K562 (cell line): ENCODE measurements at regions not wholly inside any gene's neighbourhood (a gene's known extent, or its start where the extent isn't known, plus 50 kb on each side); places are given as distances from the start of the nearest gene placed in this dataset.

Experiments used
- ATAC-seq: fragments of 200-7000 bp; cut with Tn5 transposase; 3 replicates; pipeline ENCODE4 v1.9.1; 2020; ENCODE audit warnings: moderate library complexity
- BruUV-seq: library from RNA; stranded (reverse); fragments of 400-500 nt; replicated peaks from 2 replicates; lab custom pipeline; 2021; lab: Mats Ljungman, UMichigan
- CTCF ChIA-PET: fragments of 300-600 bp; formaldehyde crosslinking; extraction: SDS; loops from one replicate; lab custom pipeline; 2021; ENCODE audit warnings: low intra/inter-chr PET ratio; lab: Yijun Ruan, JAX
- POLR2A ChIA-PET: fragments of 300-600, 350-650 bp; sonication (Branson Sonifier 250); formaldehyde crosslinking; extraction: SDS; loops from one replicate; lab custom pipeline; 2021; ENCODE audit warnings: antibody characterized with exemption, inconsistent platforms; lab: Yijun Ruan, JAX
- DNase-seq, 4 experiments: peaks; one replicate each; pipeline versions ENCODE4 v3.0.0 to v3.0.0-alpha.2; 2011 to 2018; ENCODE audit warnings: low spot score in 3 of 4, mixed read lengths in 3 of 4; ENCODE audit errors: extremely low read depth in 1 of 4
- FAIRE-seq: peaks from 2 replicates; lab custom pipeline; 2011; peaks lifted over from hg19 to GRCh38; lab: Jason Lieb, UNC
- H2AFZ ChIP-seq: 2 replicates; pipeline ENCODE4 v1.6.0; 2011; ENCODE audit warnings: low read depth, low read length, control low read depth, inconsistent platforms
- H3K27ac ChIP-seq: fragments of 200-600 bp; 3 replicates; pipeline ENCODE4 v1.8.0; 2011; ENCODE audit warnings: low read depth, mild to moderate bottlenecking, control low read depth, inconsistent platforms, low read length, moderate library complexity, mixed read lengths; ENCODE audit errors: extremely low read depth
- H3K27me3 ChIP-seq, 2 experiments: fragments of 300-600 bp in 1 of 2; 2 replicates in 1 of 2; 3 replicates in 1 of 2; pipeline versions ENCODE4 v1.6.0 to v1.8.0; 2011; ENCODE audit warnings: inconsistent platforms in 2 of 2, low read length in 2 of 2, mild to moderate bottlenecking in 1 of 2, mixed read lengths in 1 of 2, moderate library complexity in 1 of 2; ENCODE audit not compliant: control insufficient read depth in 2 of 2, insufficient read depth in 2 of 2
- H3K36me3 ChIP-seq: fragments of 300-600 bp; 3 replicates; pipeline ENCODE4 v1.8.0; 2011; ENCODE audit warnings: mild to moderate bottlenecking, low read length, inconsistent platforms; ENCODE audit not compliant: control insufficient read depth, insufficient read depth
- H3K4me1 ChIP-seq, 2 experiments: fragments of 200-600 bp in 1 of 2; replicated peaks in 1 of 2; 2 replicates in 1 of 2; 3 replicates in 1 of 2; pipeline versions ENCODE4 v1.5.1 to v1.8.0; 2011; ENCODE audit warnings: inconsistent platforms in 2 of 2, low read length in 2 of 2, mild to moderate bottlenecking in 1 of 2, mixed read lengths in 1 of 2, moderate library complexity in 1 of 2; ENCODE audit not compliant: control insufficient read depth in 2 of 2, insufficient read depth in 2 of 2
- H3K4me2 ChIP-seq: 2 replicates; pipeline ENCODE4 v1.6.1; 2011; ENCODE audit warnings: low read length, control low read depth, inconsistent platforms, mixed read lengths; ENCODE audit not compliant: insufficient read depth
- H3K4me3 ChIP-seq: fragments of 200-600 bp; sonication (generic), shearing (Covaris generic); 2 replicates; pipeline ENCODE4 v1.5.1; 2016; ENCODE audit warnings: control low read depth, inconsistent platforms
- H3K79me2 ChIP-seq: fragments of 200-600 bp; 3 replicates; pipeline ENCODE4 v1.8.0; 2011; ENCODE audit warnings: low read length, inconsistent platforms; ENCODE audit not compliant: control insufficient read depth, insufficient read depth
- H3K9ac ChIP-seq, 2 experiments: 2 replicates each; pipeline versions ENCODE4 v1.6.0 to v1.6.1; 2011; ENCODE audit warnings: low read depth in 2 of 2, low read length in 2 of 2, control low read depth in 1 of 2, inconsistent platforms in 1 of 2, mild to moderate bottlenecking in 1 of 2, mixed read lengths in 1 of 2; ENCODE audit not compliant: insufficient read depth in 1 of 2
- H3K9me1 ChIP-seq: one replicate; pipeline ENCODE4 v1.6.0; 2011; ENCODE audit warnings: inconsistent platforms, mild to moderate bottlenecking, low read length, moderate library complexity; ENCODE audit not compliant: control insufficient read depth, insufficient read depth
- H3K9me3 ChIP-seq: replicated peaks from 2 replicates; pipeline ENCODE4 v1.5.1; 2011; ENCODE audit warnings: low read depth, low read length, inconsistent platforms; ENCODE audit not compliant: control insufficient read depth, insufficient read depth
- H4K20me1 ChIP-seq: replicated peaks from 2 replicates; pipeline ENCODE4 v1.6.1; 2011; ENCODE audit warnings: low read length, inconsistent platforms, mixed read lengths; ENCODE audit not compliant: control insufficient read depth, insufficient read depth
- ATF1 ChIP-seq, 2 experiments: fragments of 450-650 bp in 1 of 2; IDR thresholded peaks; 2 replicates each; pipeline ENCODE4 v1.6.1; 2016; ENCODE audit warnings: missing compliant biosample characterization in 1 of 2, missing genetic modification characterization in 1 of 2
- PTTG1 ChIP-seq: fragments of 450-650 bp; IDR thresholded peaks from 2 replicates; pipeline ENCODE4 v1.6.1; 2016; ENCODE audit warnings: low read depth, mild to moderate bottlenecking, missing genetic modification characterization, missing compliant biosample characterization
- SRSF1 ChIP-seq: fragments of 200-400 bp; formaldehyde crosslinking; IDR thresholded peaks from 2 replicates; pipeline ENCODE4 v1.6.1; 2017; ENCODE audit warnings: mild to moderate bottlenecking, low read depth, low read length, moderate library complexity
- TBL1XR1 ChIP-seq, 2 experiments: IDR thresholded peaks; 2 replicates each; pipeline ENCODE4 v1.6.1; 2012; ENCODE audit warnings: improper control_type of control experiment in 2 of 2, low read length in 2 of 2, mild to moderate bottlenecking in 1 of 2
- TEAD1 ChIP-seq, 2 experiments: fragments of 450-650 bp in 1 of 2; sonication (generic) in 1 of 2; formaldehyde crosslinking; IDR thresholded peaks; 2 replicates each; pipeline versions ENCODE4 v1.4.0 to v1.8.0; 2020 to 2022; ENCODE audit warnings: mild to moderate bottlenecking in 2 of 2, missing genetic modification reagents in 1 of 2
- XRCC5 ChIP-seq: fragments of 200-400 bp; formaldehyde crosslinking; IDR thresholded peaks from 2 replicates; pipeline ENCODE4 v1.6.1; 2017; ENCODE audit warnings: low read depth, mild to moderate bottlenecking, low read length
- ZNF444 ChIP-seq: fragments of 250-450 bp; sonication (Bioruptor Pico); IDR thresholded peaks from 2 replicates; pipeline ENCODE4 v1.4.0; 2020; ENCODE audit warnings: mild to moderate bottlenecking, moderate library complexity
- WGBS: fragments of 100-300 bp; shearing (Covaris generic); methylation state at CpG from one replicate; pipeline ENCODE4 v1.1.6; 2016; ENCODE audit warnings: low coverage, mixed read lengths; ENCODE audit not compliant: insufficient coverage; ENCODE audit errors: missing lambda C conversion rate; 5-methylcytosine and 5-hydroxymethylcytosine counted together
- in situ Hi-C: fragments of 300-500 bp; cut with MboI; formaldehyde crosslinking; loops from 4 replicates; pipeline ENCODE4 v1.15.0; 2018; ENCODE audit warnings: inconsistent platforms, mixed read lengths
- intact Hi-C: fragments of 100-400 bp; cut with micrococcal nuclease; formaldehyde crosslinking; loops from 2 replicates; pipeline ENCODE4 v1.14.2; 2022
- TF ChIP-seq, protein P1 (sequence below): IDR thresholded peaks from 3 replicates; pipeline ENCODE4 v1.6.1; 2011; ENCODE audit warnings: borderline replicate concordance, mild to moderate bottlenecking, moderate library complexity; ENCODE audit not compliant: insufficient read length; ENCODE audit errors: extremely low read depth
- TF ChIP-seq, protein P2 (sequence below): fragments of 250-450 bp; sonication (Bioruptor Pico); IDR thresholded peaks from 2 replicates; pipeline ENCODE4 v1.5.0; 2021

DNA sequence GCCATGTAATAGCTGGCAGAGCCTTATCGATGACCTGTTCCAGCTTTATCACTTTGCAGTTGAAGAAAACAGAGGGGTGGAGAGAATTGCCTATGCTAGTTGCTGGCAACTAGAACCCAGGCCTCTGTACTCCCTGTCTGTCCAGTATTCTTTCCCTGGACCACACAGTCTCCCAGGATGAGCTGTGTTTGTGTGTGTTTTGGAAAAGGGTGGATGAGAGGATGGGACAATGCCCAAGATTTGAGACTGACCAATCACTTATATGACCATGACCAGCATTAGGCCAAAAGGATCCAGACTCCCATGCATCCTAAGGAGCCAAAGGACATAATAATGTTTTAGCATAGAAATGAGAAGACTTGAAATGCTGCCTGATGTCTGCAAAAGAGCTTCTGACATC lies 102.6 kb downstream of the CD200R1L start:
- no peaks in the 10 kb centered on the region for H3K9me1 ChIP-seq
- DNase-seq (no peak), ATAC-seq (no peak)
- 13% methylated on average over 1 of the region's 1 CpG for WGBS
- H3K9me3 ChIP-seq, result no peaks in the 10 kb centered on the region
- no peaks in the 10 kb centered on the region for H4K20me1 ChIP-seq
- H3K79me2 ChIP-seq, result no peaks in the 10 kb centered on the region
- no peak overlapping the region for H3K9ac ChIP-seq
- no peak overlapping the region for H3K4me2 ChIP-seq
- ChIA-PET POLR2A (interaction anchor here (0.7 kb wide), 1 partner anchor 961 kb away, joined by 3 read pairs; no protein-coding TSS in a partner anchor), CTCF (no interaction called here)
- intact Hi-C loops, result no loop called here
- peaks cover 0 to 12% of the 10 kb centered on the region in 2 experiments; a peak in 2 of 5 replicates for H3K4me1 ChIP-seq
- no TSS peak for BruUV-seq
- TF ChIP-seq ATF1 (CRISPR knock-in tag; IDR thresholded peaks at IDR 0.05) (no peak), ATF1 (tag; IDR thresholded peaks at IDR 0.05) (no peak), ZNF444 (no peak), SRSF1 (no peak), TBL1XR1 (IDR thresholded peaks at IDR 0.05; ENCODE audit: low read length in 2 of 2) (no peak), XRCC5 (no peak), TEAD1 (CRISPR knock-in tag; IDR thresholded peaks at IDR 0.05) (no peak), PTTG1 (tag) (no peak)
- TF ChIP-seq, protein P1, sequence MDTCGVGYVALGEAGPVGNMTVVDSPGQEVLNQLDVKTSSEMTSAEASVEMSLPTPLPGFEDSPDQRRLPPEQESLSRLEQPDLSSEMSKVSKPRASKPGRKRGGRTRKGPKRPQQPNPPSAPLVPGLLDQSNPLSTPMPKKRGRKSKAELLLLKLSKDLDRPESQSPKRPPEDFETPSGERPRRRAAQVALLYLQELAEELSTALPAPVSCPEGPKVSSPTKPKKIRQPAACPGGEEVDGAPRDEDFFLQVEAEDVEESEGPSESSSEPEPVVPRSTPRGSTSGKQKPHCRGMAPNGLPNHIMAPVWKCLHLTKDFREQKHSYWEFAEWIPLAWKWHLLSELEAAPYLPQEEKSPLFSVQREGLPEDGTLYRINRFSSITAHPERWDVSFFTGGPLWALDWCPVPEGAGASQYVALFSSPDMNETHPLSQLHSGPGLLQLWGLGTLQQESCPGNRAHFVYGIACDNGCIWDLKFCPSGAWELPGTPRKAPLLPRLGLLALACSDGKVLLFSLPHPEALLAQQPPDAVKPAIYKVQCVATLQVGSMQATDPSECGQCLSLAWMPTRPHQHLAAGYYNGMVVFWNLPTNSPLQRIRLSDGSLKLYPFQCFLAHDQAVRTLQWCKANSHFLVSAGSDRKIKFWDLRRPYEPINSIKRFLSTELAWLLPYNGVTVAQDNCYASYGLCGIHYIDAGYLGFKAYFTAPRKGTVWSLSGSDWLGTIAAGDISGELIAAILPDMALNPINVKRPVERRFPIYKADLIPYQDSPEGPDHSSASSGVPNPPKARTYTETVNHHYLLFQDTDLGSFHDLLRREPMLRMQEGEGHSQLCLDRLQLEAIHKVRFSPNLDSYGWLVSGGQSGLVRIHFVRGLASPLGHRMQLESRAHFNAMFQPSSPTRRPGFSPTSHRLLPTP, result no peak
- TF ChIP-seq, protein P2, sequence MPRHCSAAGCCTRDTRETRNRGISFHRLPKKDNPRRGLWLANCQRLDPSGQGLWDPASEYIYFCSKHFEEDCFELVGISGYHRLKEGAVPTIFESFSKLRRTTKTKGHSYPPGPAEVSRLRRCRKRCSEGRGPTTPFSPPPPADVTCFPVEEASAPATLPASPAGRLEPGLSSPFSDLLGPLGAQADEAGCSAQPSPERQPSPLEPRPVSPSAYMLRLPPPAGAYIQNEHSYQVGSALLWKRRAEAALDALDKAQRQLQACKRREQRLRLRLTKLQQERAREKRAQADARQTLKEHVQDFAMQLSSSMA, result no peak
- TF ChIP-seq, all 486 proteins: peak for 0
- no peak overlapping the region for H3K27ac ChIP-seq
- in situ Hi-C loops, result loop anchor here (25.0 kb wide), 1 partner anchor 543 kb away; no protein-coding TSS in a partner anchor
- H2AFZ ChIP-seq, result no peak overlapping the region
- FAIRE-seq, result no peak
- no peaks in the 10 kb centered on the region for H3K27me3 ChIP-seq
- H3K36me3 ChIP-seq, result no peaks in the 10 kb centered on the region
- H3K4me3 ChIP-seq, result no peak overlapping the region
